Choroid plexus epithelial cell (primary cell): ENCODE measurements at regions not wholly inside any gene's neighbourhood (a gene's known extent, or its start where the extent isn't known, plus 50 kb on each side); places are given as distances from the start of the nearest gene placed in this dataset.

Experiments used
- DNase-seq: peaks from one replicate; pipeline ENCODE4 v3.0.0-alpha.2; 2010; ENCODE audit warnings: low read depth
- H3K4me3 ChIP-seq: 2 replicates; pipeline ENCODE4 v1.5.1; 2011; ENCODE audit warnings: low read depth, mild to moderate bottlenecking, control low read depth, low read length, moderate library complexity
- TF ChIP-seq, protein P1 (sequence below): conservative IDR thresholded peaks from 2 replicates; pipeline ENCODE4 v1.5.1; 2011; ENCODE audit warnings: low read depth, mild to moderate bottlenecking, control low read depth, inconsistent platforms, low read length, moderate library complexity

DNA sequence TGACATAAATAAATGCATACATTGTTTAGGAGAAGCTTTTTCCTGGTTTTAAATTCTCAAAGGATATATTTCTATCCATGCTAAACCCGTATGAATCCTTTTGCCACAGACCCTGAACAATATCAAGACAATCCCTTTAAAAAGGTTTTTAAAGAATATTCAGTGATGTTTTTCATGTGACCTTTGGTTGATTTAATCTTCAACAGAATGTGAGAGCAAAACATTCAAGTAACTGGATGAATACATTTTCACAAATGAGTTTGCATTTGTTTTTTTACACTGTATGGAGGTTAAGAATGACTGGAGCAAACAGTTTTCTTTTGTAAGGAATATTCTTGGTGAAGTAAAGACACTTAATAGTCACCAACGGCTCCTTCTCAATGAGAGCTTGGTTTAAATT is 139.4 kb upstream of the CWC22 start:
- TF ChIP-seq, protein P1, sequence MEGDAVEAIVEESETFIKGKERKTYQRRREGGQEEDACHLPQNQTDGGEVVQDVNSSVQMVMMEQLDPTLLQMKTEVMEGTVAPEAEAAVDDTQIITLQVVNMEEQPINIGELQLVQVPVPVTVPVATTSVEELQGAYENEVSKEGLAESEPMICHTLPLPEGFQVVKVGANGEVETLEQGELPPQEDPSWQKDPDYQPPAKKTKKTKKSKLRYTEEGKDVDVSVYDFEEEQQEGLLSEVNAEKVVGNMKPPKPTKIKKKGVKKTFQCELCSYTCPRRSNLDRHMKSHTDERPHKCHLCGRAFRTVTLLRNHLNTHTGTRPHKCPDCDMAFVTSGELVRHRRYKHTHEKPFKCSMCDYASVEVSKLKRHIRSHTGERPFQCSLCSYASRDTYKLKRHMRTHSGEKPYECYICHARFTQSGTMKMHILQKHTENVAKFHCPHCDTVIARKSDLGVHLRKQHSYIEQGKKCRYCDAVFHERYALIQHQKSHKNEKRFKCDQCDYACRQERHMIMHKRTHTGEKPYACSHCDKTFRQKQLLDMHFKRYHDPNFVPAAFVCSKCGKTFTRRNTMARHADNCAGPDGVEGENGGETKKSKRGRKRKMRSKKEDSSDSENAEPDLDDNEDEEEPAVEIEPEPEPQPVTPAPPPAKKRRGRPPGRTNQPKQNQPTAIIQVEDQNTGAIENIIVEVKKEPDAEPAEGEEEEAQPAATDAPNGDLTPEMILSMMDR, result no peak
- H3K4me3 ChIP-seq, result no peak overlapping the region
- DNase-seq, result no peak

DNA sequence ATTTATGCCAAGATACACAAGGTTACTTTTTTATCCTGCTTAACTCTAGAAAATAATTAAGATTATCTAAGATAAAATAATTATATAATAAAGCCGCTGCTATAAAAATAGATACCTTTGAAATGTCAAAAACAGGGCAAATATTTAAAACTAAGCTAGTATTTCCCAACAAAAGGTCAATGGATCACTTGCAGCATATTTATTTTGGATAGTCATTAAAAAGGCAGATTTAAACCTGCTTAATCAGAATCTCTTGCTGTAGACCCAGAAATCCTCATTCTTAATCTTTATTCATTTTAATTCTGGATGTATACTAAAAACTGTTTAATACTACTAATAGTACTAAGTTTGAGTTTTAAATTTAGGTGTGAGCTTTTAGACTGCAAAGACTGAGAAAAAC is 139.0 kb upstream of the CWC22 start:
- DNase-seq, result no peak
- no peak overlapping the region for H3K4me3 ChIP-seq
- TF ChIP-seq, protein P1, result no peak

GRCh38 chr2:180145163-180145562 is 138.1 kb upstream of the CWC22 start:
- TF ChIP-seq, protein P1, result no peak
- no peak overlapping the region for H3K4me3 ChIP-seq
- no peak for DNase-seq

GRCh38 chr2:180144338-180144813 is 137.3 kb upstream of the CWC22 start:
- DNase-seq, result no peak
- TF ChIP-seq, protein P1, result no peak
- no peak overlapping the region for H3K4me3 ChIP-seq

DNA sequence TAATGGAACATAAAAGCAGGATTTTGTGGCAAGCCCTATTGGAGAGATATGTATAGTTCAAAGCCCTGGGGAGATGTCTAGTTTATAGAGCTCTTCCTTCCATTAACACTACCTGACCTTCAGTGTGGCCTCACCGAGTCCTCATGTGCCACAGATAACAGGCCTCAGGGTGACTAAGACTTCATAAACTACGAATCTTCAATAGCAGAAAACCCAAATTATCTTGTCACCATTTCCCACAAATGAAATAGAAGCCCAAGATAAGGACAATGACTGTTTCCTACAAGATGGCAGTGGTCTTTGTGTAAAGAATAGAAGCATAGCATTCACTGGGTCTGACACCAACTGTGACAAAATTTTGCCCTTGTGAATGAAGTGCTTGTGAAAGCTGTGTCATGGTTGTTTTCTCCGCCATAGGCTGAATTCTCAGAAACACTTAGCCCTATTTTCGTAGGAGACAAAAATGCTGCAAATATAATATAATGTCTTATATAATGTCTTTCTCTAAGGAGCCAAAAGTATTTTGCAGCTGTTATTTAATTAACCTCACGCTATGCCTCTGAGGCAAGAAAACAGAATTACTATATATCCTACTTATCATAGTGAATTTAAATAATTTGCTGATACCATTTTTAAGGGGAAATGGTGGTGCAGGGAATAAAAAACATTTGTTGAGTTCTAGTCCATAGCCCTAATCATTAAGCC is 136.7 kb upstream of the CWC22 start:
- no peak overlapping the region for H3K4me3 ChIP-seq
- TF ChIP-seq, protein P1, result no peak
- DNase-seq, result no peak

- TF ChIP-seq, protein P1, result no peak
- no peak for DNase-seq
- no peak overlapping the region for H3K4me3 ChIP-seq
These were observed 134.5 kb upstream of the CWC22 start for GRCh38 chr2:180141600-180141999.

DNA sequence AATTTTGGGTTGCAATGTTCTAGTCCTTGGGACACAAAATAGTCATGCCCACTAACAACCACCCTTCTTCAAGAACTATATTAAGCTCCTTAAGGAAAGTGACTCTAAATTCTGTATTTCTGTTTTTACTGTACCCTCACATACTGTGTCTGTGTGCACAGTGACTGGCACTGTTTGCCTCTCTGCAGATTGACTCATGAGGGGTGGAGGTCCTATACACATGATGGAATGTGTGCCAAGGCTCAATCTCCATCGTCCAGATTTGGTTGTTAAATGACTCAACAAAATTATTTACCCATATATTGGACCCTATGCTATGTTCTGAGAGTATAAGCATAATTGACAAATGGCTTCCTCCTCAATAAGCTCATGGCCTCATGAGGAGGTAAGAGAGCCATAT is 126.6 kb upstream of the CWC22 start:
- TF ChIP-seq, protein P1, result no peak

More for the DNA sequence above, 126.6 kb upstream of the CWC22 start:
- H3K4me3 ChIP-seq, result no peak overlapping the region
- no peak for DNase-seq
